ENCODE measurements at regions not wholly inside any gene's neighbourhood (a gene's known extent, or its start where the extent isn't known, plus 50 kb on each side); places are given as distances from the start of the nearest gene placed in this dataset.

GRCh38 chr6:45794465-45794864 lies 221.2 kb downstream of the CLIC5 start:
- FAIRE-seq (no peak), DNase-seq (no peak)
- no peaks in the 10 kb centered on the region for H3K36me3 ChIP-seq (ENCODE audit: control insufficient read depth in 2 of 3, insufficient read depth in 3 of 3, low read length in 3 of 3)
- H3K27ac ChIP-seq (ENCODE audit: low read depth in 2 of 2, low read length in 2 of 2): no peak overlapping the region
- no peak overlapping the region for H3K4me3 ChIP-seq (ENCODE audit: low read length in 3 of 3)
- no peak overlapping the region for H3K9ac ChIP-seq (ENCODE audit: low read length in 3 of 3)
- H3K9me3 ChIP-seq (ENCODE audit: control insufficient read depth in 2 of 3, insufficient read depth in 1 of 3, low read length in 3 of 3): no peaks in the 10 kb centered on the region
- H3K27me3 ChIP-seq (ENCODE audit: control insufficient read depth, insufficient read depth, low read length): no peaks in the 10 kb centered on the region
- H3K4me1 ChIP-seq (ENCODE audit: control insufficient read depth in 2 of 3, insufficient read depth in 2 of 3, low read depth in 1 of 3, low read length in 3 of 3): no peaks in the 10 kb centered on the region
- no peak for TF ChIP-seq CTCF (IDR thresholded peaks at IDR 0.05; ENCODE audit: borderline replicate concordance, extremely low read depth, insufficient read depth)
- intact Hi-C loops (cut with DNase I): no loop called here

GRCh38 chr6:45791211-45792168 lies 224.2 kb downstream of the CLIC5 start:
- Histone ChIP-seq H3K27me3 (ENCODE audit: control insufficient read depth, insufficient read depth, low read length) (no peaks in the 10 kb centered on the region), H3K9me3 (ENCODE audit: control insufficient read depth in 2 of 3, insufficient read depth in 1 of 3, low read length in 3 of 3) (no peaks in the 10 kb centered on the region), H3K9ac (ENCODE audit: low read length in 3 of 3) (no peak overlapping the region), H3K4me3 (ENCODE audit: low read length in 3 of 3) (no peak overlapping the region), H3K27ac (ENCODE audit: low read depth in 2 of 2, low read length in 2 of 2) (no peak overlapping the region), H3K4me1 (ENCODE audit: control insufficient read depth in 2 of 3, insufficient read depth in 2 of 3, low read depth in 1 of 3, low read length in 3 of 3) (no peaks in the 10 kb centered on the region), H3K36me3 (ENCODE audit: control insufficient read depth in 2 of 3, insufficient read depth in 3 of 3, low read length in 3 of 3) (no peaks in the 10 kb centered on the region)
- FAIRE-seq: no peak
- peak in 1 of 5 donors; percentile 56 for DNase-seq
- intact Hi-C loops (cut with DNase I): no loop called here
- TF ChIP-seq CTCF (IDR thresholded peaks at IDR 0.05; ENCODE audit: borderline replicate concordance, extremely low read depth, insufficient read depth): no peak

GRCh38 chr6:45789238-45789637 lies 226.4 kb downstream of the CLIC5 start:
- Histone ChIP-seq H3K9ac (ENCODE audit: low read length in 3 of 3) (no peak overlapping the region), H3K9me3 (ENCODE audit: control insufficient read depth in 2 of 3, insufficient read depth in 1 of 3, low read length in 3 of 3) (no peaks in the 10 kb centered on the region), H3K36me3 (ENCODE audit: control insufficient read depth in 2 of 3, insufficient read depth in 3 of 3, low read length in 3 of 3) (no peaks in the 10 kb centered on the region), H3K4me3 (ENCODE audit: low read length in 3 of 3) (no peak overlapping the region), H3K27me3 (ENCODE audit: control insufficient read depth, insufficient read depth, low read length) (no peaks in the 10 kb centered on the region), H3K27ac (ENCODE audit: low read depth in 2 of 2, low read length in 2 of 2) (no peak overlapping the region), H3K4me1 (ENCODE audit: control insufficient read depth in 2 of 3, insufficient read depth in 2 of 3, low read depth in 1 of 3, low read length in 3 of 3) (no peaks in the 10 kb centered on the region)
- intact Hi-C loops (cut with DNase I): no loop called here
- no peak for FAIRE-seq
- TF ChIP-seq CTCF (IDR thresholded peaks at IDR 0.05; ENCODE audit: borderline replicate concordance, extremely low read depth, insufficient read depth): no peak
- DNase-seq: no peak

All from kidney (tissue), 13 donors.